CD14-positive monocyte (primary cell): ENCODE measurements at regions not wholly inside any gene's neighbourhood (a gene's known extent, or its start where the extent isn't known, plus 50 kb on each side); places are given as distances from the start of the nearest gene placed in this dataset.

Source experiments
- DNase-seq, 3 donors: peaks; one replicate each; pipeline ENCODE4 v3.0.0-alpha.2; 2011 to 2022
- H2AFZ ChIP-seq: 2 replicates; pipeline ENCODE4 v1.6.0; 2012; ENCODE audit warnings: mild to moderate bottlenecking, low read depth, low read length, inconsistent platforms; ENCODE audit not compliant: insufficient read depth, poor library complexity, severe bottlenecking
- H3K27ac ChIP-seq, 2 donors: 1 replicate in 1 of 2; 2 replicates in 1 of 2; pipeline ENCODE4 v1.5.1; 2012 to 2013; ENCODE audit warnings: low read length in 2 of 2, control low read depth in 1 of 2, inconsistent platforms in 1 of 2, low read depth in 1 of 2, mild to moderate bottlenecking in 1 of 2
- H3K27me3 ChIP-seq, 2 donors: one replicate each; pipeline versions ENCODE4 v1.6.0 to v1.6.1; 2011 to 2013; ENCODE audit warnings: low read length in 2 of 2; ENCODE audit not compliant: control insufficient read depth in 2 of 2, insufficient read depth in 2 of 2
- H3K36me3 ChIP-seq, 2 donors: replicated peaks in 1 of 2; 1 replicate in 1 of 2; 2 replicates in 1 of 2; pipeline versions ENCODE4 v1.5.1 to v1.6.1; 2012 to 2013; ENCODE audit warnings: low read length in 2 of 2, control low read depth in 1 of 2, inconsistent platforms in 1 of 2, mild to moderate bottlenecking in 1 of 2; ENCODE audit not compliant: insufficient read depth in 2 of 2, control insufficient read depth in 1 of 2
- H3K4me1 ChIP-seq, 2 donors: 1 replicate in 1 of 2; 2 replicates in 1 of 2; pipeline versions ENCODE4 v1.5.1 to v1.6.1; 2012 to 2013; ENCODE audit warnings: low read length in 2 of 2, control low read depth in 1 of 2, inconsistent platforms in 1 of 2, mild to moderate bottlenecking in 1 of 2, moderate library complexity in 1 of 2; ENCODE audit not compliant: insufficient read depth in 2 of 2, control insufficient read depth in 1 of 2
- H3K4me2 ChIP-seq: replicated peaks from 2 replicates; pipeline ENCODE3; 2012; ENCODE audit warnings: low read length, moderate library complexity, mild to moderate bottlenecking; ENCODE audit not compliant: poor library complexity, severe bottlenecking; ENCODE audit errors: extremely low read depth
- H3K4me3 ChIP-seq, 3 experiments: fragments of 200-600 bp in 1 of 3; sonication (generic) in 1 of 3; replicated peaks in 1 of 3; 1 replicate in 2 of 3; 2 replicates in 1 of 3; pipeline ENCODE4 v1.5.1; 2011 to 2013; ENCODE audit warnings: low read length in 3 of 3, mild to moderate bottlenecking in 3 of 3, control low read depth in 2 of 3, low read depth in 2 of 3, inconsistent platforms in 1 of 3, moderate library complexity in 1 of 3
- H3K79me2 ChIP-seq: 2 replicates; pipeline ENCODE4 v1.6.0; 2012; ENCODE audit warnings: mild to moderate bottlenecking, control low read depth, inconsistent platforms, low read length, moderate library complexity; ENCODE audit not compliant: insufficient read depth
- H3K9ac ChIP-seq: 2 replicates; pipeline ENCODE4 v1.6.0; 2017; ENCODE audit warnings: low read length, mild to moderate bottlenecking; ENCODE audit not compliant: insufficient read depth, poor library complexity, severe bottlenecking
- H3K9me3 ChIP-seq, 2 donors: replicated peaks in 1 of 2; 1 replicate in 1 of 2; 2 replicates in 1 of 2; pipeline versions ENCODE4 v1.5.1 to v1.6.1; 2012 to 2013; ENCODE audit warnings: low read length in 2 of 2, control low read depth in 1 of 2; ENCODE audit not compliant: control insufficient read depth in 1 of 2, insufficient read depth in 1 of 2
- H4K20me1 ChIP-seq: 2 replicates; pipeline ENCODE4 v1.6.0; 2012; ENCODE audit warnings: mild to moderate bottlenecking, low read length, control low read depth, moderate library complexity; ENCODE audit not compliant: insufficient read depth
- H3K27ac Mint-ChIP-seq, 7 donors: one replicate each; pipeline ENCODE4 v1.8.0; 2020; ENCODE audit warnings: mild to moderate bottlenecking in 7 of 7, mixed read lengths in 7 of 7, moderate library complexity in 6 of 7, inconsistent platforms in 2 of 7
- H3K27me3 Mint-ChIP-seq, 3 donors: one replicate each; pipeline ENCODE4 v1.8.0; 2021 to 2022; ENCODE audit warnings: low read depth in 3 of 3, mild to moderate bottlenecking in 3 of 3, mixed read lengths in 3 of 3, moderate library complexity in 3 of 3, inconsistent platforms in 1 of 3
- H3K36me3 Mint-ChIP-seq, 2 donors: one replicate each; pipeline ENCODE4 v1.8.0; 2020; ENCODE audit warnings: mixed read lengths in 2 of 2, inconsistent platforms in 1 of 2, mild to moderate bottlenecking in 1 of 2
- H3K4me1 Mint-ChIP-seq: one replicate; pipeline ENCODE4 v1.8.0; 2020; ENCODE audit warnings: mild to moderate bottlenecking, mixed read lengths
- H3K4me3 Mint-ChIP-seq, 2 donors: one replicate each; pipeline ENCODE4 v1.8.0; 2020; ENCODE audit warnings: mild to moderate bottlenecking in 2 of 2, mixed read lengths in 2 of 2, moderate library complexity in 1 of 2
- H3K9me3 Mint-ChIP-seq, 7 donors: one replicate each; pipeline ENCODE4 v1.8.0; 2020 to 2022; ENCODE audit warnings: mixed read lengths in 7 of 7, mild to moderate bottlenecking in 6 of 7, moderate library complexity in 6 of 7, inconsistent platforms in 2 of 7
- CTCF ChIP-seq: fragments of 200-600 bp; IDR thresholded peaks from one replicate; pipeline ENCODE4 v1.8.0; 2022; ENCODE audit warnings: antibody characterized with exemption, mild to moderate bottlenecking
- WGBS: methylation state at CpG from one replicate; pipeline ENCODE4 v1.1.5; 2013; ENCODE audit warnings: missing lambda C conversion rate; ENCODE audit not compliant: insufficient coverage; 5-methylcytosine and 5-hydroxymethylcytosine counted together
- intact Hi-C, 2 donors: fragments of 100-400 bp; cut with micrococcal nuclease; formaldehyde crosslinking; loops; one replicate each; pipeline versions ENCODE4 v1.15.0 to v1.15.1; 2023

GRCh38 chrX:113001836-113002235 is 161.2 kb upstream of the AMOT start:
- Histone ChIP-seq H3K36me3 (no peaks in the 10 kb centered on the region), H3K79me2 (no peaks in the 10 kb centered on the region), H2AFZ (no peak overlapping the region), H3K4me3 (no peak overlapping the region), H3K27ac (no peak overlapping the region), H3K27me3 (no peaks in the 10 kb centered on the region), H4K20me1 (no peaks in the 10 kb centered on the region), H3K9ac (no peak overlapping the region), H3K4me1 (no peaks in the 10 kb centered on the region), H3K9me3 (no peaks in the 10 kb centered on the region), H3K4me2 (no peak overlapping the region)
- H3K36me3 Mint-ChIP-seq: no peaks in the 10 kb centered on the region
- intact Hi-C loops: no loop called here
- H3K4me1 Mint-ChIP-seq: no peaks in the 10 kb centered on the region
- no peaks in the 10 kb centered on the region for H3K9me3 Mint-ChIP-seq
- peaks cover 0 to 4% (median 0%) of the 10 kb centered on the region in 3 donors for H3K27me3 Mint-ChIP-seq
- H3K4me3 Mint-ChIP-seq: no peak overlapping the region
- no CpG with 5 or more reads among the region's 6 CpGs for WGBS
- DNase-seq: no peak
- TF ChIP-seq CTCF: no peak
- no peak overlapping the region for H3K27ac Mint-ChIP-seq

DNA sequence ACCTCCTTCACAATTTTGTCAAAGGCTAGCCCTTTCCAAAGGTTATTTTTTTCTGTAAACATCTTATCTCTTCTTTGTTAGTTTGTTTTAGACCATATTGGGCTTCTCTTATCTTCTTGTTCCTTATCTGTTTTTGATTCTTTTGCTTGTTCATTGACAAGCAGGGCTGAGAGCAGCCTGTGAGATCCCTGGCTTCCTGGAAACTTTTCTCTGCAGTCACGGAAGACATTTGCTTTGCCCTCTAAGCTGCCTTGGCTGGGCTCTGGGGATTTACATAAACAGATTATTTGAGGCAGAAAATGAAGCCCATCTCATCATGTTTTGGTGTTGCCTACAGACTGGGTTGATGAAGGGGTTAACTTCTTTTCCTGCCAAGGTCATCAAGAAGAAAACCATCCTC is 157.4 kb upstream of the AMOT start:
- no peaks in the 10 kb centered on the region for H3K4me1 Mint-ChIP-seq
- no peak overlapping the region for H3K4me3 Mint-ChIP-seq
- Histone ChIP-seq H3K4me1 (no peaks in the 10 kb centered on the region), H3K79me2 (no peaks in the 10 kb centered on the region), H3K27me3 (no peaks in the 10 kb centered on the region), H3K9ac (no peak overlapping the region), H3K27ac (no peak overlapping the region), H3K36me3 (no peaks in the 10 kb centered on the region), H3K4me3 (no peak overlapping the region), H4K20me1 (no peaks in the 10 kb centered on the region), H3K4me2 (no peak overlapping the region), H3K9me3 (no peaks in the 10 kb centered on the region), H2AFZ (no peak overlapping the region)
- no peak for TF ChIP-seq CTCF
- DNase-seq: no peak
- H3K36me3 Mint-ChIP-seq: no peaks in the 10 kb centered on the region
- 80% methylated on average over 1 of the region's 1 CpG for WGBS
- peaks cover 0 to 7% (median 0%) of the 10 kb centered on the region in 3 donors for H3K27me3 Mint-ChIP-seq
- no peaks in the 10 kb centered on the region for H3K9me3 Mint-ChIP-seq
- H3K27ac Mint-ChIP-seq: no peak overlapping the region
- intact Hi-C loops: no loop called here
